MM.1S (cell line): ENCODE measurements at regions not wholly inside any gene's neighbourhood (a gene's known extent, or its start where the extent isn't known, plus 50 kb on each side); places are given as distances from the start of the nearest gene placed in this dataset.

Source experiments
- CTCF ChIP-seq: fragments of 300-600 bp; sonication (generic); IDR thresholded peaks from 2 replicates; pipeline ENCODE4 v1.5.1; 2016; ENCODE audit warnings: antibody characterized with exemption, low read length, mixed read lengths
- EZH2 ChIP-seq: fragments of 300-600 bp; sonication (generic); optimal IDR thresholded peaks from 2 replicates; pipeline ENCODE3; 2017; ENCODE audit warnings: low read depth, mild to moderate bottlenecking, antibody characterized with exemption, low read length, mixed read lengths
- EZH2phosphoT487 ChIP-seq: fragments of 300-600 bp; sonication (generic); IDR thresholded peaks from 2 replicates; pipeline ENCODE4 v1.6.1; 2018; ENCODE audit warnings: antibody characterized with exemption, low read length

- no peak for TF ChIP-seq CTCF
- TF ChIP-seq EZH2phosphoT487, result no peak
- no peak for TF ChIP-seq EZH2
Measured at GRCh38 chr6:152920016-152920415, 62.8 kb downstream of the FBXO5 start.
